Limb (tissue), 2 donors: ENCODE measurements at regions not wholly inside any gene's neighbourhood (a gene's known extent, or its start where the extent isn't known, plus 50 kb on each side); places are given as distances from the start of the nearest gene placed in this dataset.

Source experiments
- DNase-seq, 2 donors: peaks; one replicate each; pipeline ENCODE4 v3.0.0-alpha.2; 2016; ENCODE audit errors: extremely low spot score in 2 of 2

DNA sequence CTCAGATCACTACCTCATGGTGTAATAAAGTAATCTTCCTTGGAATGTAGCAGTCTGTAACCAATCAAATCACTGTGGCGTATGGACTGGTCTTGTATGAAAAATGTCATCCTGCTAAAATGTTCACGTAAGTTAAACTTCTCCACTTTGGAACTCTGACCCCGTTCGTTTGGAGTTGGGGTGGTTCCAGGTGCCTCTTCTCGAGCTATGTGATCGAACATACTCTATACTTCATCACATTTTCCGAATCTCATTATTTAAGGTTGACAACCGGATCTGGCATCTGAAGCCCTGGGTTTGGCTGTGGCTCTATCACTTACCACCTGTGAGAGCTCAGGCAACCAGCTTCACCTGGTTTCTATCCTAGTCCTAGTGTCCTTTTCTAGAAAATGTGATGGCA is 148.0 kb upstream of the MYCN start:
- DNase-seq: no peak

- no peak for DNase-seq
These were observed 147.1 kb upstream of the MYCN start for GRCh38 chr2:15793078-15793913.

- DNase-seq: no peak
These were observed 146.4 kb upstream of the MYCN start for GRCh38 chr2:15793978-15794377.

DNA sequence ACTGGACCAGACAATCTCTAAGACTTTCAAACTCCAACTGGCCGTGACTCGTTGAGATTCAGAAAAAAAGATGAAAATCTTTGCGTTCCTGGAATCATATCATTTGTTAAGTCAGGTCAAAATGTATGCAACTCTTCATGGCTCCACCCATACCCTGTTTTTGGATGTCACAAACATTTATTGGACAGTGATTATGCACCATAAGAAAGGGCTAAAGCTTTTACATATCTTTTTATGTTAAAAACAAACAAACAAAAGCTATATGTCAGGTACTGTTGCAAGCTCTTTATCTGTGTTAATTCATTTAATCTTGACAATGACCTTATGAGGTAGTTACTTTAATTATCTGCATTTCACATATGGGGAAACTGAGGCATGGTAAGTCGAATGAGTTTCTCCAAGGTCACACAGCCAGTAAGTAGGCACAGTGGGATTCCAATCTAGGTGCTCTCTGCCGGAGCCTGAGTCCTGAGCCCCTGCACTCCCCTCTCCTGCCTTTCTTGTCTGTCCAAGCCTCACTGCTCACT is 145.7 kb upstream of the MYCN start:
- DNase-seq: no peak

GRCh38 chr2:15795426-15795825 is 144.9 kb upstream of the MYCN start:
- DNase-seq: peak; percentile 80 to 86

DNA sequence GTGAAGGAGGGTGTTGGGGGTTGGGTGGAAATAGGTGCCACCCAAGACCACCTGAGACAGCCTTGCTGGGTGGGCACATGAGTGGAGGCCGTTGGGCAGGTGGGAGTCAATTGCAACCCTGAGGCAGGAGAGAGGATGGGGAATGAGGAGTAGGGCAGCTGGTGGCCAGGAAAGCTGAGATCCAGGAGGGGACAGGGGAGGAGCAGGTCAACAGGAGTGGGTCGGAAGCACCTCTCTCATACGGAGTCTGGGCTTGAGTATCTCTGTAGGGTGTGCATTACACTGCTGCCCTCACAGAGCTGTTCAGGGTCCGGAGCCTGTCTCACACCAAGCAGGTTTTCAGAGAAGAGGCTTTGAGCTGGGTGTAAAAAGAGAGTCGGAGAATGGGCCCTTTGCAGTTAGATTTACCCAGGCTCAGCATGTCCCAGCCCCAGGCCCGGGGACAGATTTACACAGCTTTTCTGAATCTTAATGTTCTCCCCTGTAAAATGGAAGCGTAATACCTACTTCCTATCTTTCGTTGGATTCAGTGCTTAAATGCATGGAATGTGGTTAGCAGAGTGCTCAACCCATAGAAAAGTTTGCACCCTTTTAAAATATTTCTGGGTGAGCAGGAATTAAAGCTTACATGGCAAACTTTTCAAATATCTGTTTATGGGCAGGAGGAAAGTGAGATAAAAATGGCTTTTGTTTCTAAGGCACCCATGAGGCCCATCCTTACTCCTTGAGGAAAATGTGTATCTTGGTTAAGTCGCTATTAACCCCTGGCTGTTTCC is 144.0 kb upstream of the MYCN start:
- DNase-seq: no peak

DNA sequence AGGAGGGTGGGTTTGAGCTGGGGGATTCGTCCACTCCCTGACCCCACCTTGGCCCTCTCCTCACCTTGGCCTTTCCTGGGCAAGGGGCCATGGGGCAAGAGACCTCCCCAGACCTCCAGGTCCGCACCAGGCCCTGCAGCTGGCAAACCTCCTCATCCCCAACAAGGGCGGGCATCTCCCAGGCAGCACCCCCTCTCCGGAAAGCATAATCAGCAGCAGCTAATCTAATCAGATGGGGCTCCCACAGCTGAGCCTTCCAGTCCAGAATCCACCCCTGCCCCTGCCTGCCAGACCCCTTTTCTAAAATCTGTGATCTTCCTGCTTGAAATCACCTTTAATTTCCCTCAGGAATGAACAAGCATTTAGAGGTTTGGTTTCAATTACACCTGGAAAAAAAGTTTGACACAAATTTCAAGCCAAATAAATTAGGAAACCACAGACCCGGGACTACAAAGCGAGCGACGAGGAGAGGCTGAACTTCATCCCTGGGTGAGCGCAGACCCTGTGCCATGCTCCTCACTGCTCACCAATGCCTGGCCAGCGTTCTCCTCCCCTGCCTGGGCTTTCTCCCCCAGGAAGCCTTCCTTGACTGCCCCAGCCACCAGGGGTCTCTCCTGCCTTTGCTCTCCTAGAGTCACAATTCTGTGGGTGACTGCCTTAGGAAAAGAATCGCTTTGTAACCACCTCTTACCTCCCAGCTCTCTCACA is 143.0 kb upstream of the MYCN start:
- DNase-seq: no peak

- no peak for DNase-seq
These were observed 142.4 kb upstream of the MYCN start for GRCh38 chr2:15797939-15798281.

- DNase-seq: no peak
These were observed 141.5 kb upstream of the MYCN start for GRCh38 chr2:15798701-15799431.

GRCh38 chr2:15799432-15799827 is 140.9 kb upstream of the MYCN start:
- DNase-seq: no peak

DNA sequence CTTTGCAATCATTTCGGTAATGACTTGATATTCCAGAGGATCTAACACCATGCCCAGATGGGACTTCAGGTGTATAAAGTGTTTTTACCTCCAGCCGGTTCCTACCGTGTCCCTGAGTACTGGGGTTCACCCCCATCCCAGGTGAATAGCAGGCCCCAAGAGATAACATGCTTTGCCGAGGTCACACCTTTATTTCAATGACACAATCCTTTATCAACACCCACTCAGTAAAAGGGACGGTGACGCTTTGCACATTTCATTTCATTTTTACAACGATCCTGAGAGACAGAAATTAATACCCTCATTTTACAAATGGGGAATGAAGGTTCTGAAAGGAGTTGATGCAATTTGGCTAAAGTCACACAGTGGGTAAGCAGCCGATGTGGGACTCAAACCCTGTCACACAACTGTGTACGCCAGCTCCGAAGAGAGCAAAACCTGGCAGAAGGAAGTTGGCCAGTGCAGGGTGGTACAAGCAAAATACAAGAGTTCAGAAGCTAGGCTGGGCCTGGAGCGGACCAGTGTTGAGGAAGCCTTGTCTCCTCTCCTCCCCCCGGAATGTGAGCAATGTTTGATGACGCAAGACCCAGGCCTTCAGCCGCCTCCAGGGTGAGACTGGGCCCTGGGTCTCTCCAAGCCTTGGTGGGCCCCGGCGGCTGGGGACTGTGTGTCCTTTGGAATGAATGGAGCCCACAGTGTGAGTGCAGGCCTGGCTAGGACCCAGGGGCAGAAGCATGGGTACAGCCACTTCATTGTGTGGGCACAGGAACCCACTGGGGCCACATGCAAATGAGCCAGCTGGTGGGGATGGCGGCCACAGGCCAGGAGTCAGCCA is 139.6 kb upstream of the MYCN start:
- no peak for DNase-seq

DNA sequence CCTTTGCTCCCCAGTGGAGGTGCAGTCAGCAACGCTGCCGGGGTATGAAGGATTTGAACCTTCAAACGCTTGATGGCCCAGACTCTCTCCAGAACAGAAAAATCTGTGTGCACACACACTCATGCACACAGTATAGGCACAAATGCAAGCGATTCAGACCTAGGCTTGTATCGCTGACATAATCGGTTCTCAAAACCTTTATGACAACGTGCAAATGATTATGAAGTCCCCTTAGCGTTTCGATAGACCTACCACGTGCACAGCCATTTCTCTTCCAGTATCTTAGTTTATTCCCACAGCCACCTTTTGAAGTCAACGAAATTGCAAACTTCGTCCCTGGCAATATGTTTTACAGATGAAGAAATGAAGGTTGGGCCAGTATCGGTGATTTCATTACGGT is 138.9 kb upstream of the MYCN start:
- no peak for DNase-seq

- DNase-seq: no peak
These were observed 138.4 kb upstream of the MYCN start for GRCh38 chr2:15801904-15802303.

DNA sequence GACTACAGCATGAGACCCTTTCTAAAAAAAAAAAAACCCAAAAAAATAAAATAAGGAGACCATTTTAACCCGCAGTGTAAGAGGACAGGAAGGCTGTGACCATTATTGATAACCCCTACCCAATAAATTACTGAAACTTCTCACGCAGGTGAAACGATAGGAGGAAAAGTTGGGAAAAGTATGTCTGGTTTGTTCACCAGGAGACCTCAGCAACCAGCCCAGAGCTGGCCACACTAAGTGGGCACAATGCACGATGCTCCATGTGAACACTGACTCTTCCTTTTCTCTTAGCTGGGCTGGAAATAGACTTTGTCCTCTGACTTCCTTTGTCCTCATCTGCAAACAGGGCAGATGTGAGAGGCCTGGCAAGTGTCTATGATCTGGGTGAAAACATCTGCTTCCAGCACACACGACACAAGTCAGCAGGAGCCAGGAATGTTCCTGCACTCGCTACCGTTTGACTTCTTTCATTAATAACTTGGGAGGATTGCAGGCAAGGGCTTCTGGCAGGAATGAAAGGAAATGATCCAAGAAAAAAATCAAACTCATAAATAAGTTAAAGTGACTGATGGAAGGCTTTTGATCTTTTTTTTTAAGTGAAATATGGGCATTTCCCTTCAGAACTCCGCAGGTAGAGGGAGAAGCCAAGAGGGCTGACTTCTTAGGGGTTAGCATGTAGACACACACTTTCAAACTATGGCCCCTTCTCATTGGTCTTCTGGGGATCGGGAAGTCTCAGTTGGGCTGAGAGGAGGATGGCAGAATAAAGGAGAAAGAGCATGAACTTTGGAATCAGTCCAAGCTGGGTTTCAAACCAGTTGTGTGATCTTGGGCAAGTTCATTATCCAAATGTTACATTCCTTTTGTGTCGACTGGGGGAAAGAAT is 137.4 kb upstream of the MYCN start:
- peak in 1 of 2 donors; percentile 12 for DNase-seq

GRCh38 chr2:15803543-15804245 is 136.7 kb upstream of the MYCN start:
- no peak for DNase-seq

DNA sequence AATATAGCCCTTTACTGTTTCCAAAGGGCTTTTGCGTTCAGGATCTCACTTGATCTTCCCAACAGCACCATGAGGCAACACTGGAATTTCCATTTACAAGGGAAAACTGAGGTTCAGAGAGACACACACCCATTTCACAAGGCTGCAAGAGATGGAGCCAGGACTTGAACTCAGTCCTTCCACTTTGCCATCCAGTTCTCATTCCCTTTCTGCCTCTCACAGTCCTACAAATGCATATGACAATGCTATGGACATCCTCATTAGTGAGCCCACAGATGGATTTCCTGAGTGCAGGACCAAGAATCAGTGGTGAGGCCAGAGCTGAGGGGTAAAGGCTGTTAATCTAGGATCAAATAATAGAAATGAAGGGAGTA is 136.1 kb upstream of the MYCN start:
- DNase-seq: no peak

DNA sequence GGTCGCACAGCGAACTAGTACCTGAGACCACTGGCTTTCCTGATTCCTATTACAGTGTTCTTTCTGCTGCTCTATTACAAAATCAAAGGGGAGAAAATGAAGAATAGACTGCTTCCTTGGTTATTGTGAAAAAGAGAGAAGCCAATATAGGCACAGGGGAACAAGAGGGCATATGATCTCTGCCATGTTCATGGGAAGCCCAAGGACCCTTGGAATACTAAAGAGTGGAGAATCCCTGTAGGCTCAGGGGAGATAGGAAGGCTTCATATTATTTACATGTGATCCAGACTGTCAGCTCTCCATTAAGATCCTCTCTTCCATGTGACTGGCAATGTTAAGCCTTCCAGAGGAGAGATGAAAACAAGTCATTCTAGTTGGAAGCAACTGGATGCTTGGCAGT is 135.7 kb upstream of the MYCN start:
- no peak for DNase-seq

- no peak for DNase-seq
These were observed 135.1 kb upstream of the MYCN start for GRCh38 chr2:15805206-15805605.

GRCh38 chr2:15805772-15806171 is 134.6 kb upstream of the MYCN start:
- DNase-seq: no peak
